SU-DHL-6 (cell line): ENCODE measurements at regions not wholly inside any gene's neighbourhood (a gene's known extent, or its start where the extent isn't known, plus 50 kb on each side); places are given as distances from the start of the nearest gene placed in this dataset.

Source experiments
- H2AFZ ChIP-seq: fragments of 200-600 bp; sonication (generic); 2 replicates; pipeline ENCODE4 v1.6.1; 2014; ENCODE audit warnings: low read depth, mild to moderate bottlenecking, moderate library complexity, mixed read lengths, antibody characterized with exemption, low read length; ENCODE audit not compliant: severe bottlenecking
- H3F3A ChIP-seq: fragments of 200-600 bp; shearing (Covaris generic); 2 replicates; pipeline ENCODE4 v1.6.0; 2016; ENCODE audit warnings: antibody characterized with exemption, mild to moderate bottlenecking; ENCODE audit not compliant: insufficient read depth
- H3K27ac ChIP-seq: fragments of 200-600 bp; sonication (generic); 2 replicates; pipeline ENCODE4 v1.5.1; 2016; ENCODE audit warnings: low read depth, mild to moderate bottlenecking, low read length, moderate library complexity, mixed read lengths
- H3K27me3 ChIP-seq: fragments of 200-600 bp; sonication (generic), shearing (Covaris generic); 2 replicates; pipeline ENCODE4 v1.6.0; 2014; ENCODE audit warnings: mild to moderate bottlenecking, low read length
- H3K36me3 ChIP-seq: fragments of 200-600 bp; sonication (generic); 2 replicates; pipeline ENCODE4 v1.6.1; 2014; ENCODE audit warnings: mild to moderate bottlenecking, low read length, mixed read lengths
- H3K4me2 ChIP-seq: fragments of 300-600, 200-600 bp; shearing (Covaris generic), sonication (generic); 2 replicates; pipeline ENCODE4 v1.6.0; 2014; ENCODE audit warnings: low read length, low read depth, mild to moderate bottlenecking; ENCODE audit not compliant: poor library complexity, severe bottlenecking
- H3K4me3 ChIP-seq: fragments of 200-600 bp; sonication (generic); 2 replicates; pipeline ENCODE4 v1.5.1; 2014; ENCODE audit warnings: antibody characterized with exemption, low read length, mild to moderate bottlenecking, mixed read lengths; ENCODE audit not compliant: insufficient read depth, poor library complexity, severe bottlenecking
- H3K79me2 ChIP-seq: fragments of 200-600 bp; sonication (generic); 2 replicates; pipeline ENCODE4 v1.6.1; 2014; ENCODE audit warnings: mild to moderate bottlenecking, low read length, moderate library complexity; ENCODE audit not compliant: insufficient read depth
- H3K9ac ChIP-seq: fragments of 200-600 bp; sonication (generic); 2 replicates; pipeline ENCODE4 v1.7.0; 2014; ENCODE audit warnings: mild to moderate bottlenecking, low read length
- H3K9me2 ChIP-seq: fragments of 200-600 bp; sonication (generic); replicated peaks from 2 replicates; pipeline ENCODE4 v1.6.1; 2014; ENCODE audit warnings: low read length; ENCODE audit not compliant: insufficient read depth
- H3K9me3 ChIP-seq: fragments of 200-600 bp; sonication (generic); 2 replicates; pipeline ENCODE4 v1.6.1; 2014; ENCODE audit warnings: low read length, mixed read lengths; ENCODE audit not compliant: insufficient read depth
- H4K20me1 ChIP-seq: fragments of 200-600 bp; sonication (generic); 2 replicates; pipeline ENCODE4 v1.6.1; 2014; ENCODE audit warnings: low read depth, mild to moderate bottlenecking, antibody characterized with exemption, low read length, moderate library complexity, mixed read lengths
- EZH2phosphoT487 ChIP-seq: fragments of 200-600 bp; sonication (generic), shearing (Covaris generic); conservative IDR thresholded peaks from 2 replicates; pipeline ENCODE4 v1.6.1; 2018; ENCODE audit warnings: mild to moderate bottlenecking, antibody characterized with exemption, low read length, moderate library complexity, mixed read lengths
- TF ChIP-seq, protein P1 (sequence below): fragments of 200-600 bp; sonication (generic); IDR thresholded peaks from one replicate; pipeline ENCODE4 v1.5.1; 2017; ENCODE audit warnings: antibody characterized with exemption, mild to moderate bottlenecking, low read length, moderate library complexity; ENCODE audit not compliant: insufficient read depth, poor library complexity, severe bottlenecking

DNA sequence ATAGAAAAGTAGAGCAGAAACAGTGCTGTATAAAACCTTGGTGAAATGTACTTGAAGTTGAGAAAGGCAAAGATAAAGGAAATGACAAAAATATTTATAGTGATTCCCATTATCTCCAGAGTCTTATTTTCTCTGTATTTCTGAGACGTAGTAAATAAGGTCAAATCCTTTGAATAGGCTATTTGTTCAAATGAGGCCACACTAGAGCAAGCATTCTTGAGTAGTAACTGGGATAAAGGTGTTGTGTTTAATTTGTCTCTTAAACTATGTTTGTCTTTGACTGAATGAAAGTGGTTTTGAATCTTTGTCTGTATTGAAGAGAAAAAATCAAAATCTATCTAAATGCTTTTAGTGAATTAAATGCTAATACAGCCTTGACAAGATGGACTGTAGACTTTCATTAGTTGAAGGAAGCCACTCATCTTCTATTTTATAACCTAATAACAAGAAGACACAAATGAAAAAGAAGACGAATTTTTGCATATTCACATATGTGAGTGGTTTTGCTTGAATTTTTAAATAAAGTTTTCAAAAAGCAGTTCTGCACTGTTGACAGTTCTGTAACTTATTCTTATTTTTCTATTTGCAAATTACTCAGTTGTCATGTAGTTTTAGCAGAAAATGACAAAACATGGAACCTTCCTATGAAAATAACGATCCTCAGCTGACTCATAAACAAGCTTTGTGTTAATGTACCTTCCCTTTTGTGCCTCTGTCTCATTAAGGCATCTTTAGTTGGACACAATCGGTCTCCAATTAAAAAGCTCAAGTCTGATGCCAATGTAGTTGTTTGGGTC is 94.8 kb upstream of the PCDH18 start:
- Histone ChIP-seq H3K79me2 (no peaks in the 10 kb centered on the region), H2AFZ (no peak overlapping the region), H3K4me2 (no peak overlapping the region), H3K27me3 (no peaks in the 10 kb centered on the region), H3K9ac (no peak overlapping the region), H3K27ac (no peak overlapping the region), H3K36me3 (no peaks in the 10 kb centered on the region), H3K9me3 (no peaks in the 10 kb centered on the region), H3K9me2 (no peaks in the 10 kb centered on the region), H4K20me1 (no peaks in the 10 kb centered on the region), H3K4me3 (no peak overlapping the region), H3F3A (no peaks in the 10 kb centered on the region)
- TF ChIP-seq, protein P1, sequence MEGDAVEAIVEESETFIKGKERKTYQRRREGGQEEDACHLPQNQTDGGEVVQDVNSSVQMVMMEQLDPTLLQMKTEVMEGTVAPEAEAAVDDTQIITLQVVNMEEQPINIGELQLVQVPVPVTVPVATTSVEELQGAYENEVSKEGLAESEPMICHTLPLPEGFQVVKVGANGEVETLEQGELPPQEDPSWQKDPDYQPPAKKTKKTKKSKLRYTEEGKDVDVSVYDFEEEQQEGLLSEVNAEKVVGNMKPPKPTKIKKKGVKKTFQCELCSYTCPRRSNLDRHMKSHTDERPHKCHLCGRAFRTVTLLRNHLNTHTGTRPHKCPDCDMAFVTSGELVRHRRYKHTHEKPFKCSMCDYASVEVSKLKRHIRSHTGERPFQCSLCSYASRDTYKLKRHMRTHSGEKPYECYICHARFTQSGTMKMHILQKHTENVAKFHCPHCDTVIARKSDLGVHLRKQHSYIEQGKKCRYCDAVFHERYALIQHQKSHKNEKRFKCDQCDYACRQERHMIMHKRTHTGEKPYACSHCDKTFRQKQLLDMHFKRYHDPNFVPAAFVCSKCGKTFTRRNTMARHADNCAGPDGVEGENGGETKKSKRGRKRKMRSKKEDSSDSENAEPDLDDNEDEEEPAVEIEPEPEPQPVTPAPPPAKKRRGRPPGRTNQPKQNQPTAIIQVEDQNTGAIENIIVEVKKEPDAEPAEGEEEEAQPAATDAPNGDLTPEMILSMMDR = no peak
- TF ChIP-seq EZH2phosphoT487 = no peak

DNA sequence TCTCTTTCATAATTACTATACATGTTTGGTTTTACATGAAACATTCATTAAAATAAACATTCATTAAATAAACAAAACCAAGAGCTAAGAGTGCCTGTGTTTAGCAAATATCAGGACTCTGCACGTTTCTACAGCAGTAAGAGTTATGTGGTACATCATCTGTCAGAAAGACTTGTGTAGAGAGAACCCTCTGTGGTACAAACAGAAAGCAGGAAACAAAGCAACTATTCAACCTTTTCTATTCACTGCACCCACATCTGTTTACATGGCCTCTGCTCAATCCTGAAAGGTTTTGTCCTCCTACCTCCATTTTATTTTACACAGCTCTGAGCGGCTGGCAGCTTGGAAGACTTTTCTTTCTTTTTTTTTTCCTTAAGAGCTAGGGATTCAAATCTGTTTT is 90.7 kb upstream of the PCDH18 start:
- Histone ChIP-seq H3K79me2 (no peaks in the 10 kb centered on the region), H3K4me2 (peak overlapping the region; percentile 22), H3K9me3 (no peaks in the 10 kb centered on the region), H3K9me2 (no peaks in the 10 kb centered on the region), H4K20me1 (no peaks in the 10 kb centered on the region), H3K27me3 (no peaks in the 10 kb centered on the region), H3K27ac (no peak overlapping the region), H2AFZ (peak overlapping the region; percentile 26), H3K4me3 (no peak overlapping the region), H3K36me3 (no peaks in the 10 kb centered on the region), H3K9ac (no peak overlapping the region), H3F3A (no peaks in the 10 kb centered on the region)
- TF ChIP-seq, protein P1 = no peak
- no peak for TF ChIP-seq EZH2phosphoT487

DNA sequence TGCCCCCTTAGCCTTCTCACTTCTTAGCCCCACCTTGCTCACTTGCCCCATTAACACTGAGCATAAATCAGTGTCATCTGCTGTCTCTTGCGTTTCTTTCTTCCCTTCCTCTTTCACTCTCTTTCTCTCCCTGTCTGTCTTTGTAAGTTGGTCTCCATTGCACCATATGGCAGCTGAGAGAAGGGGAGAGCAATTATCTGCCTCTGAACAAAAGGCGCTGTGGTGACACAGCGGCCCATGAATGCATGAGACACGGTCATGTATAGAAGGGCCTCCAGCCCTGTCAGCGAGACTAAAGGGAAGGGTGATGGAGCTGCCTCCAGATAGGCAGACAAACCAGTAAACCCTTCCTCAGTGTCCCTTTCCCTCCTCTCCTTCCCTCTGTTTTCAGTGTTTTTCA is 88.8 kb upstream of the PCDH18 start:
- TF ChIP-seq, protein P1 = no peak
- TF ChIP-seq EZH2phosphoT487 = no peak
- no peaks in the 10 kb centered on the region for H3K27me3 ChIP-seq

More for the DNA sequence above, 88.8 kb upstream of the PCDH18 start:
- no peaks in the 10 kb centered on the region for H4K20me1 ChIP-seq
- no peak overlapping the region for H3K9ac ChIP-seq
- no peaks in the 10 kb centered on the region for H3K9me2 ChIP-seq
- H3K36me3 ChIP-seq = no peaks in the 10 kb centered on the region
- no peak overlapping the region for H3K27ac ChIP-seq
- no peaks in the 10 kb centered on the region for H3F3A ChIP-seq
- H3K79me2 ChIP-seq = no peaks in the 10 kb centered on the region
- no peaks in the 10 kb centered on the region for H3K9me3 ChIP-seq
- no peak overlapping the region for H3K4me3 ChIP-seq
- peak overlapping the region; percentile 19 for H2AFZ ChIP-seq
- no peak overlapping the region for H3K4me2 ChIP-seq
